ENCODE measurements at regions not wholly inside any gene's neighbourhood (a gene's known extent, or its start where the extent isn't known, plus 50 kb on each side); places are given as distances from the start of the nearest gene placed in this dataset.

DNA sequence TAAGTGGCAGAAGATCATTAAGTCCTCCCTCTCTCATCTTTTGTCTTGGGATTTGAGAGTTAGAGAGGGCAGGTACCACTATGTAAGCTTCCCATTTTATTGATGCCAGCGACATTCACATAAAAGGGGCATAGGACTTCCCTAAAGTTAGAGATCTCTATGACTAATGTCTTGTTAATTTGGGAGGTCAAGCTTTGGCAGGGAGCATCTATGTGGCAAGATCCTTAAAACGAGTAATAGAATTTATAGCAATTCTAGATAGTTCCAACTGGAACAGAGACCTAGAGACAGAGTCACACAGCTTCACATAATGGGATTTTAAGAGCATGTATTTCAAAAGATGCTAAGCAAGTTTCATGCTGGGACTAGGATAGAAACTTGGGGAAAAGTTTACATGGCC is 308.0 kb downstream of the MAP2K6 start:
- TF ChIP-seq, protein P1, sequence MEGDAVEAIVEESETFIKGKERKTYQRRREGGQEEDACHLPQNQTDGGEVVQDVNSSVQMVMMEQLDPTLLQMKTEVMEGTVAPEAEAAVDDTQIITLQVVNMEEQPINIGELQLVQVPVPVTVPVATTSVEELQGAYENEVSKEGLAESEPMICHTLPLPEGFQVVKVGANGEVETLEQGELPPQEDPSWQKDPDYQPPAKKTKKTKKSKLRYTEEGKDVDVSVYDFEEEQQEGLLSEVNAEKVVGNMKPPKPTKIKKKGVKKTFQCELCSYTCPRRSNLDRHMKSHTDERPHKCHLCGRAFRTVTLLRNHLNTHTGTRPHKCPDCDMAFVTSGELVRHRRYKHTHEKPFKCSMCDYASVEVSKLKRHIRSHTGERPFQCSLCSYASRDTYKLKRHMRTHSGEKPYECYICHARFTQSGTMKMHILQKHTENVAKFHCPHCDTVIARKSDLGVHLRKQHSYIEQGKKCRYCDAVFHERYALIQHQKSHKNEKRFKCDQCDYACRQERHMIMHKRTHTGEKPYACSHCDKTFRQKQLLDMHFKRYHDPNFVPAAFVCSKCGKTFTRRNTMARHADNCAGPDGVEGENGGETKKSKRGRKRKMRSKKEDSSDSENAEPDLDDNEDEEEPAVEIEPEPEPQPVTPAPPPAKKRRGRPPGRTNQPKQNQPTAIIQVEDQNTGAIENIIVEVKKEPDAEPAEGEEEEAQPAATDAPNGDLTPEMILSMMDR (IDR thresholded peaks at IDR 0.05 in 4 of 5, conservative IDR thresholded peaks at IDR 0.05 in 1 of 5) = no peak
- no peak for TF ChIP-seq POLR2A (IDR thresholded peaks at IDR 0.05)
